Activated CD8-positive, alpha-beta memory T cell treated with anti-CD3 and anti-CD28 coated beads for 36 hours (primary cell): ENCODE measurements at regions not wholly inside any gene's neighbourhood (a gene's known extent, or its start where the extent isn't known, plus 50 kb on each side); places are given as distances from the start of the nearest gene placed in this dataset.

Source experiments
- CTCF ChIA-PET: fragments of 350-600 bp; sonication (Branson Sonifier 250); formaldehyde crosslinking; loops from one replicate; lab custom pipeline; 2021; ENCODE audit warnings: antibody characterized with exemption; lab: Charles Lee
- POLR2A ChIA-PET: fragments of 350-600 bp; sonication (Branson Sonifier 250); formaldehyde crosslinking; loops from one replicate; lab custom pipeline; 2021; ENCODE audit warnings: antibody characterized with exemption; lab: Charles Lee

DNA sequence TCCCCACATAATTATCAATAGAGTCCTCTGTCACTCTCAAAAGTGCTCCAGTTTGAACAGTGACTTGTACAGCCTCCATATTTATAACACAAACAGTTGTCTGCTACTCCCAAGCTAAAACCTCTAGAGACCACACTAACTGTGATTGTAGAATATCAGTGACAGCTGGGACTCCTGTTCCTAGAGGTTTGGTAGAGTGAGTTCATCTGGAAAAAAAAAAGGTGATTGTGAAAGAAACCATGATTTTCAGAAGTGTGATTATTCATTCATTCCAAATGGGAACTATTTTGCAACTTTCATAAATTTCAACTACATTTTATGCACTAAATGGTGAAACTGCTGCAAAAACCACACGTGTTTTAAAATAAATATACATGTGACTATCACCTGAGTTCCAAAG lies 128.0 kb upstream of the PLXNC1 start:
- ChIA-PET POLR2A (no interaction called here), CTCF (no interaction called here)

DNA sequence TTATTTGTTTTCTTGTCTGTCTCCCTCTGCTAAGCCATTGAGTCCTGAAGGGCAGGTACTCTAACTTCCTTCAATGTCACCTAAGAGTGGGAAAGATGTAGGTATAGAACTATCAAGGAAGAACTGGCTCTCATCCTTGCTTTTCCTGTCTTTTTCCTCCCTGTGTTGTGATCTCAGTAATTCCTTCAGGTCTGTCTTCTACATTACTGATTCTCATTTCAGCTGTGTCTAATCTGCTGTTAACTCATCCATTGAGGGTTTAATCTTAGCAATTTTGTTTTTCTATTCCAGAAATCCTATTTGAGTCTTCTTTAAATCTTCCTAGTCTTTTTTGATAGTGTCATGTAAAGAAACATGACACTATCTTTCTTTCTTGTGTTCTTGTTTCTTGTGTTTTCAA lies 124.5 kb upstream of the PLXNC1 start:
- ChIA-PET CTCF (no interaction called here), POLR2A (no interaction called here)

DNA sequence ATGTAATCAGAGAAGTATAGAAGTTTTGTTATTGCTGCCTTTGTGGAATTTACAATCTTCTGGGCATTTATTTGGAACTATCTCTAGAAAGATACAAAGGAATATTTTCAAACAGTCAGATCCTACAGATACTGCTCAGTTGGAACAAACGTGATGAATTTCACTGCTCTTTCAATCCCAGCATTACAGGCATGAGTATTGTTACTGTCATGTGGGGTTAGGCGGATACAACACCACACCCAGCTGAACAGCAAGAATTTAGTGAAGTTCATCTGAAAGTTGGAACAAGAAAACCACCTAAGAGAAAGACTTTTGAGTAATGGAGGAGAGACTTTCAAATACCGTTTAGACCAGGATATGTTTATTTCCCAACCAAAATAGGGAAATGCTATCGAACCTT lies 123.3 kb upstream of the PLXNC1 start:
- POLR2A ChIA-PET = no interaction called here
- CTCF ChIA-PET = no interaction called here

DNA sequence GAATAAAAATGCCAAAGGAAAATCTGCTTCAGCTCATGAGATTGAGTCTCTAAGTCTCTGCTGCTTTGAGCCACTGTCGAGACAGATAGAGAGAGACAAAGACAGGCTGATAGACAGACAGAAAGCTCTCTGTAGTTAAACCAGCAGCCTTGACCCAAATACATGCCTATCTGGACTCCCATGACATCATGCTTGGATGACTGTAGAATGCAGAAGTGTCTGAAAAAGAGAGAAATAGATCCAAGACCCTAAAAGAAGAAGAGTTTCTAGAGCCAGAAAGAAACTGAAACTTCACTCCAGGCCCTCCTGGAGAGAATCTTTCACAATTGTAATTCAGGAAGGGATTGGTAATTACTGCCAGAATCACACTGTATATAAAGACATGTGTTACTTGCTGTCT lies 122.6 kb upstream of the PLXNC1 start:
- ChIA-PET POLR2A (no interaction called here), CTCF (no interaction called here)

DNA sequence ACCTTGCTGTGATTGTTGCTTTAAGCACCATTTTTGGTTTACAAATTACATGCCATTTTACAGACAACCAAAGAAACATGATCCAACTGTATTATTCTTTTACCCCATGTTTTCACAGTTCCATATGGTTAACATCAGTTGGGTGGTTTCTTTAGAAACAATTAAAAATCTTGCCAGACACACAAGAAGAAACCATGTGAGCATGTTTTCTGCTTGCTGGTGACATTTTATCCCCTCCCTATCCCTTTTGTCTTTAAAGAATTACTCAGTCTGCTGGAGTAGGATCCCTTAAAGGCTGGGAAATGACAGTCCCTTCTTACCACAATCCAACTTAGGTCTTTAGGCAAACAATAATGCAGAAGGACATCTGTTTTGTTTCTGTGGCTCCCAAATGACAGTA lies 121.8 kb upstream of the PLXNC1 start:
- POLR2A ChIA-PET = no interaction called here
- CTCF ChIA-PET = no interaction called here

- POLR2A ChIA-PET = no interaction called here
- CTCF ChIA-PET = no interaction called here
Observed at GRCh38 chr12:94027561-94027960, 120.8 kb upstream of the PLXNC1 start.

- POLR2A ChIA-PET = no interaction called here
- CTCF ChIA-PET = interaction anchor here (1.3 kb wide), 1 partner anchor 70 kb away, joined by 6 read pairs; no protein-coding TSS in a partner anchor
Observed at GRCh38 chr12:94031763-94032162, 116.6 kb upstream of the PLXNC1 start.

- POLR2A ChIA-PET = no interaction called here
- CTCF ChIA-PET = interaction anchor here (1.3 kb wide), 1 partner anchor 69 kb away, joined by 6 read pairs; no protein-coding TSS in a partner anchor
Observed at GRCh38 chr12:94032368-94032767, 116.0 kb upstream of the PLXNC1 start.

DNA sequence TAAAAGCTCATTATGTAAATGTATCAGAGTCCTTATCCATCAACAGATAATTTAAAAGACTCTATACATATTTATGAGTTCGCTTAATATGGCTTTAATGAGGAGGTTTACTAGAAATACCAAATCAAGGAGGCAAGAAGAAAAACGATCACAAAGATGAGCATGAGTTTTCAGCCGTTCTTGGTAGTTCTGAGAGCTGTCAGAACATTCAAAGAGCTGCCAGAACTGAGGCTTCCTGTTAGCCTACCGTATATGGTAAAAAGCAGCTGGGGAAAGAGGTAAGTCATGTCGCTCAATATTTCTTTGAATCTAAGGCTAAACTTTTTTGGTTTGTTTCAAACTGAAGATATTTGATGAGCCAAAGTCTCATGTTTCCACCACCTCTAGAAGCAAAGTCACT lies 115.3 kb upstream of the PLXNC1 start:
- POLR2A ChIA-PET = no interaction called here
- CTCF ChIA-PET = no interaction called here

- ChIA-PET CTCF (no interaction called here), POLR2A (no interaction called here)
Observed at GRCh38 chr12:94033784-94034183, 114.6 kb upstream of the PLXNC1 start.

DNA sequence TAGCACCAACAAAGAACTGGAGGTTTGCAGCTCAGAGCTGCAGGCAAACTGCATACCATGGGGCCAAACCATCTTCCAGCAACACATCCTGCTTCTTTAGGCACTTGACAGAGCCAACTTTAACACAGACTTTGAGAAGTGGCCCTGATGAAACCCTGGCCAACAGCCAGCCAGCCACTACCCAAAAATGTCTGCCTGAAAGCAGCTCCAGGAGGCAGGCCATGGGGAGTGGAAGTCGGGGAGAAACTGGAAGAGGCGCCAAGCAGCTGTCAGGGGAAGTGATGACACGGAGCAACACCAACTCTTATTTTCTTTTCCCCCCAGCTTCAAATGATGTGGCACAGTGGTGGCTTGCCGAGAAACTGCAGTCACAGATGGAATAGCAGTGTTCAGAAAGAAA lies 110.9 kb upstream of the PLXNC1 start:
- CTCF ChIA-PET = no interaction called here
- POLR2A ChIA-PET = no interaction called here

- POLR2A ChIA-PET = no interaction called here
- CTCF ChIA-PET = interaction anchor here (1.2 kb wide), 1 partner anchor 63 kb away, joined by 3 read pairs; no protein-coding TSS in a partner anchor
Observed at GRCh38 chr12:94038605-94039004, 109.8 kb upstream of the PLXNC1 start.

GRCh38 chr12:94039199-94039840 lies 109.1 kb upstream of the PLXNC1 start:
- ChIA-PET CTCF (interaction anchor here (1.2 kb wide), 1 partner anchor 62 kb away, joined by 3 read pairs; no protein-coding TSS in a partner anchor), POLR2A (no interaction called here)

GRCh38 chr12:94039914-94040313 lies 108.5 kb upstream of the PLXNC1 start:
- ChIA-PET POLR2A (no interaction called here), CTCF (interaction anchor here (0.7 kb wide), 1 partner anchor 107 kb away, joined by 4 read pairs; no protein-coding TSS in a partner anchor)

DNA sequence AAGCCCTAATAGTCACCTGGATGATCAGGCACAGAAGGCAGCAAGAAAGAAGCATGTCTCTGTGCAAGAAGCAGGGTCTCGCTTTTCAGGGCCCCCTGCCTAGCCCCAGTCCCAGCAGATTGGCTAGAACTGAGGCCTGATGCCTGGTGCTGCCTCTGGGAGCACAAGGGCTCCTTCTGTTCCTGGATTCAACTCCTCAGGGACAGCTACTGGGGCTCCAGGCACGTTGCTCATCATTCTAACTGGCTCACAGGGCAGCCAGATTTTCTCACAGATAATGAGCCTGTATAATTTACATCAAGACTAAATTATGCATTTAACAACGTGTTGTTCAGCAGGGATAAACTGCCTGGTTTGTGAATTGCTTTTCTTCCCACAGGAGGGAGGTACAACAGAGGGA lies 106.5 kb upstream of the PLXNC1 start:
- ChIA-PET POLR2A (no interaction called here), CTCF (no interaction called here)

DNA sequence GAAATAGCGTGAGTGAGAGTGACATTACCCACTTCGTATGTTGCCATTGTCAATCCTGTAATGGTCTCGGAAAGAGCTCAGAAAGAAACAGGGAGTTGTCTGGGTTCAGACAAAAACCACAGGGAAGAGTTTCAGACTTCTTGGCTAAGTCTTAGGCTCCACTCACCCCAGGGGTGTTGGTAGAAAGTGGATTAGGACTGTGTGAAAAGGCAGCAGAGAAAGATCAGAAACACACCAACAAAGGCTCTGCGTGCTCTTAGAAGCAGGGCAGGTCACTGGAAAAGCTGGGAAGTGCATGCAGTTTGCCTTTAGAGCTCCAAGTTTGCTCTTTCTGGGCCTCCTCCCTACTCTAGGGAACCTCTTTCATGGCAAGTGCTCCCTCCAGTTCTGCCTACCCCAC lies 106.1 kb upstream of the PLXNC1 start:
- ChIA-PET POLR2A (no interaction called here), CTCF (no interaction called here)

- ChIA-PET CTCF (no interaction called here), POLR2A (no interaction called here)
Observed at GRCh38 chr12:94046626-94047410, 101.6 kb upstream of the PLXNC1 start.

DNA sequence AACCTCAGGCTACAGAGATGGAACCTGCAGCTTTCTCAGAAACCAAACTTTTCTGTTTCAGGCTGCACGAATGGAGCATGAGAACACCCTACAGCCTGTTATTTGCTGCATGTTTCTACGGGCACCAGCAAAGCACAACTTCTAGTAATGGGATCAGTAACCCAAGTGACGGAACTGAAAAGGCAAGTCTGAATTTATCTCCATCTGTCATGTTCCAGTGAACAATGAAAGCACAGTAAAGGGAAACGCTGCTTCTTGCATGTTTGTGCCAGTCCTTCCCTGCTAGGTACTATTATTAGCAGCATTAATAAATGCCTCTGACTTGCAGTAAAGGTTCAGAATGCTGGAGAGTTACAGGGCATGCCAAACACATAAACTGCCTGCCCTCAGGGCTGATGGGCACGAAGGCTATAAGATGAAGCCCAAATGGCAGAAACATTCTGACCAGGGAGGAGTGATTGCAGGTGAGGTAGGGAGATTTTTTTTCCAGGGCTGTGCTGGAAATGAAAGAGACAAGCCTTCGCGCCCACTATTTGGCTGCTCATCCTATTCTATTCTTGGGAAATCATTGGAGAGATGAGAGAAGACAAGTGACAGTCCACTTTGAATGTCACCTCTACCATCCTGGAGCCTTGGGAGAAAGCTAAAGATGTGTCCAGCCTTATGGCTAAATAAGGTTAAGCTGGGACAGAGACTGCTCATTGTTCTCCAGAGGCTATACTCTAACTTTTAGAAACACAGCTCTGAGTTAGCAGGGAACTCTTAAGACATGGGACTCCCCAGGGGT lies 100.4 kb upstream of the PLXNC1 start:
- ChIA-PET CTCF (no interaction called here), POLR2A (no interaction called here)

DNA sequence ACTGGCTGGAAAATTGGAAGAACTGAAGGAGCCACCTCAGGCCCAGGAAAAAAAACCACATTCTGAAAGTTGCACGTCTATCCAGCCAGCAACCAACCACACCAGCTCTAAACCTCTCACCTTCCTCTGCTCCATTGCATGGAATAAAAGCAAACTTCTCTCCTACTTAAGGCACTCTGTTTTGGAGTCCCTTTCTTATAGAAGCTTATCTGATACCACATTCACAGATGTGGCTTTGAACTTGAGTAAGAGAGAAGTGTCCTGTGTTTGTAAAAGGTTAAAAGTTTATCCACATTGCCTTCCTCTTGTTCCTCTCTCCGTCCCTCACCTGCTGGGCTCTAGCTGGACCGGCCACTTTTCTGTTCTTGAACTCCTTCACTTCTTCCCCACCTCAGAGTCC lies 99.6 kb upstream of the PLXNC1 start:
- CTCF ChIA-PET = no interaction called here
- POLR2A ChIA-PET = no interaction called here

DNA sequence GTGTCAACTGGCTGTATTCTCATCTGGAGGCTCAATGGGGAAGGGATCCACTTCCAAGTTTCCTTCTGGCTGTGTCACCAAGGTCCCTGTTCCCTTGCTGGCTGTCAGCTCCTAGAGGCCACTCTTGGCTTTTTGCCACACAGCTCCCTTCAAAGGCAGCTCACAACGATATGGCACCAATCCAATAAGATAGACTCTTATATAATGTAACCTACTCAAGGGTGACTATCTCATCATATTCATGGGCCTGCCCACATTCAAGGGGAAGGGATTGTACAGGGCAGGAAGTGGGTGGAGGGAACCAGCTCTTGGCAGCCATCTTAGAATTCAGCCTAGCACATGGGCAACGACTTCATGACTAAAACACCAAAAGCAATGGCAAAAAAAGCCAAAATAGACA lies 98.7 kb upstream of the PLXNC1 start:
- CTCF ChIA-PET = no interaction called here
- POLR2A ChIA-PET = no interaction called here
